SK-N-SH treated with all-trans-retinoic acid at 6 μM for 48 hours (cell line): ENCODE measurements at regions not wholly inside any gene's neighbourhood (a gene's known extent, or its start where the extent isn't known, plus 50 kb on each side); places are given as distances from the start of the nearest gene placed in this dataset.
A peak's percentile ranks its signal among the peaks of the same experiment; 100 is the strongest.

Source experiments
- ATAC-seq: fragments of 200-7000 bp; cut with Tn5 transposase; 3 replicates; pipeline ENCODE4 v1.9.1; 2020; ENCODE audit warnings: mild to moderate bottlenecking, moderate library complexity
- ARNTL ChIP-seq: fragments of 450-650 bp; formaldehyde crosslinking; IDR thresholded peaks from 2 replicates; pipeline ENCODE4 v1.5.0; 2020; ENCODE audit warnings: low read depth, mild to moderate bottlenecking, moderate library complexity, borderline replicate concordance
- CREB5 ChIP-seq: fragments of 250-450 bp; sonication (Bioruptor Pico); IDR thresholded peaks from 2 replicates; pipeline ENCODE4 v1.5.1; 2020; ENCODE audit warnings: low read depth, mild to moderate bottlenecking, moderate library complexity
- CSDC2 ChIP-seq: fragments of 250-450 bp; sonication (Bioruptor Pico); IDR thresholded peaks from 2 replicates; pipeline ENCODE4 v1.5.0; 2020; ENCODE audit warnings: mild to moderate bottlenecking, moderate library complexity
- CSRNP3 ChIP-seq: fragments of 250-450 bp; sonication (Bioruptor Pico); IDR thresholded peaks from 2 replicates; pipeline ENCODE4 v1.5.1; 2021; ENCODE audit warnings: mild to moderate bottlenecking, moderate library complexity
- ESRRG ChIP-seq: fragments of 250-450 bp; sonication (Bioruptor Pico); IDR thresholded peaks from 2 replicates; pipeline ENCODE4 v1.6.1; 2021; ENCODE audit warnings: mild to moderate bottlenecking
- GLIS3 ChIP-seq: fragments of 250-450 bp; sonication (Bioruptor Pico); IDR thresholded peaks from 2 replicates; pipeline ENCODE4 v1.5.0; 2020; ENCODE audit warnings: mild to moderate bottlenecking, moderate library complexity
- ISL1 ChIP-seq: fragments of 250-450 bp; sonication (Bioruptor Pico); IDR thresholded peaks from 2 replicates; pipeline ENCODE4 v2.1.2; 2022; ENCODE audit warnings: mild to moderate bottlenecking, moderate library complexity
- OSR1 ChIP-seq: fragments of 250-450 bp; sonication (Bioruptor Pico); IDR thresholded peaks from 2 replicates; pipeline ENCODE4 v1.8.0; 2022; ENCODE audit warnings: moderate library complexity, mild to moderate bottlenecking, inconsistent platforms
- PATZ1 ChIP-seq: fragments of 250-450 bp; sonication (Bioruptor Pico); IDR thresholded peaks from 2 replicates; pipeline ENCODE4 v1.8.0; 2020; ENCODE audit warnings: mild to moderate bottlenecking, moderate library complexity, borderline replicate concordance
- PPARA ChIP-seq: fragments of 250-450 bp; sonication (Bioruptor Pico); IDR thresholded peaks from 2 replicates; pipeline ENCODE4 v1.5.0; 2020; ENCODE audit warnings: mild to moderate bottlenecking, borderline replicate concordance
- RARB ChIP-seq: fragments of 250-450 bp; sonication (Bioruptor Pico); IDR thresholded peaks from 2 replicates; pipeline ENCODE4 v1.8.0; 2021; ENCODE audit warnings: mild to moderate bottlenecking, moderate library complexity
- SNAI2 ChIP-seq: fragments of 250-450 bp; sonication (Bioruptor Pico); IDR thresholded peaks from 2 replicates; pipeline ENCODE4 v1.5.0; 2020; ENCODE audit warnings: mild to moderate bottlenecking, moderate library complexity
- TCF4 ChIP-seq: fragments of 250-450 bp; sonication (Bioruptor Pico); IDR thresholded peaks from 2 replicates; pipeline ENCODE4 v1.8.0; 2021; ENCODE audit warnings: mild to moderate bottlenecking, moderate library complexity, borderline replicate concordance
- TOX ChIP-seq: fragments of 250-450 bp; sonication (Bioruptor Pico); IDR thresholded peaks from 2 replicates; pipeline ENCODE4 v1.8.0; 2021; ENCODE audit warnings: mild to moderate bottlenecking, moderate library complexity, borderline replicate concordance
- TSHZ2 ChIP-seq: fragments of 250-450 bp; sonication (Bioruptor Pico); IDR thresholded peaks from 2 replicates; pipeline ENCODE4 v1.5.0; 2020; ENCODE audit warnings: mild to moderate bottlenecking, moderate library complexity
- ZC3H10 ChIP-seq: fragments of 250-450 bp; sonication (Bioruptor Pico); IDR thresholded peaks from 2 replicates; pipeline ENCODE4 v1.5.1; 2021; ENCODE audit warnings: mild to moderate bottlenecking, moderate library complexity
- ZFP3 ChIP-seq: fragments of 250-450 bp; sonication (Bioruptor Pico); IDR thresholded peaks from 2 replicates; pipeline ENCODE4 v1.5.0; 2020; ENCODE audit warnings: mild to moderate bottlenecking, moderate library complexity
- ZFP30 ChIP-seq: fragments of 450-650 bp; formaldehyde crosslinking; IDR thresholded peaks from 2 replicates; pipeline ENCODE4 v1.5.0; 2022; ENCODE audit warnings: mild to moderate bottlenecking, moderate library complexity
- ZNF565 ChIP-seq: fragments of 450-650 bp; formaldehyde crosslinking; conservative IDR thresholded peaks from 2 replicates; pipeline ENCODE4 v1.5.0; 2020; ENCODE audit warnings: low read depth, mild to moderate bottlenecking, moderate library complexity
- ZNF70 ChIP-seq: fragments of 450-650 bp; formaldehyde crosslinking; IDR thresholded peaks from 2 replicates; pipeline ENCODE4 v1.5.0; 2020; ENCODE audit warnings: mild to moderate bottlenecking, moderate library complexity
- ZNF8 ChIP-seq: fragments of 450-650 bp; formaldehyde crosslinking; IDR thresholded peaks from 2 replicates; pipeline ENCODE4 v1.5.0; 2020; ENCODE audit warnings: mild to moderate bottlenecking, moderate library complexity
- TF ChIP-seq, protein P1 (sequence below): fragments of 250-450 bp; sonication (Bioruptor Pico); IDR thresholded peaks from 2 replicates; pipeline ENCODE4 v1.8.0; 2021; ENCODE audit warnings: low read depth, mild to moderate bottlenecking, moderate library complexity, borderline replicate concordance

DNA sequence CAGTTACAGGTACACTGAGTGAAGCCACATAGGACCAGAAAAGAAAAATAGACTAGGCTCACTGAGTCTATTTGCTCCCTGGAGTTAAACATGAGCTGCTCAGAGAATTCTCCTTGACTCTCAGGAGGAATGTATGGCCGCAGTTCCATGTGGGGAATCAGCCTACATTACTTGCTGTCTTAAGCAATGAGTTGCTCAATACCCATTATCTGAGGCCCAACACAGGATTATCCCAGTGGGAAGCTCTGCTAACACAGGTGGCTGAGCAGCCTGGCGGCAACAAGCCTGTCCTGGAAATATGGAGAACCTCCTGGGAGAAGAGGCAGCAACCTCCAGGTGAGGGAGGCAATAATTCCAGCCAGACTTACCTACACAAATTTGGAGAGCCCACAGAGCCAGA is 177.5 kb upstream of the NREP start:
- no peak for ATAC-seq
- no peak for TF ChIP-seq CREB5 (CRISPR knock-in tag)
- no peak for TF ChIP-seq OSR1 (CRISPR knock-in tag)
- TF ChIP-seq TSHZ2 (CRISPR knock-in tag) = no peak
- no peak for TF ChIP-seq ZNF565 (CRISPR knock-in tag)
- TF ChIP-seq CSDC2 = no peak
- no peak for TF ChIP-seq ZFP30 (CRISPR knock-in tag)
- no peak for TF ChIP-seq PPARA
- TF ChIP-seq ISL1 (CRISPR knock-in tag) = no peak
- no peak for TF ChIP-seq ESRRG
- no peak for TF ChIP-seq ZNF70 (CRISPR knock-in tag)
- TF ChIP-seq TCF4 (CRISPR knock-in tag) = no peak
- no peak for TF ChIP-seq GLIS3 (CRISPR knock-in tag)
- TF ChIP-seq ZC3H10 = no peak
- no peak for TF ChIP-seq SNAI2 (CRISPR knock-in tag)

DNA sequence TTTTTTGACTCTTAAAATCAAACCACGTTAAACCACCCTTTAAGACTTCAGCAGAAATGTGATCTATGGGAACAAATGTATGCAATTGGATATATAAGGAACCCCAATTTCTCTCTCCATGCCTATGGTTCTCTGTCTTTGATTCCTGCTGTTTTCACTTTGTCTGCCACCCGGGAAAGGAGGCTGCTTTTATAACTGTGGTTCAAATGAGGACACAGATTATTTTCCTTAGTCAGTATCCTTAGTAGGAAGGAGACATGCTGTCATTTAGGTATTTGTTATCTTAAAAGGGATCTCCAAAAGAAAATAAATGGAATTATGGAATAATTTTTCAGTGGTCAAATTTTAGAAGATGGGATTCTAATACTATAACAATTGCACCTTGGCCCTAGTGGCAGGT is 176.1 kb upstream of the NREP start:
- TF ChIP-seq SNAI2 (CRISPR knock-in tag) (no peak), ZFP3 (CRISPR knock-in tag) (no peak), ZNF565 (CRISPR knock-in tag) (no peak), OSR1 (CRISPR knock-in tag) (no peak), CSRNP3 (no peak), ISL1 (CRISPR knock-in tag) (no peak), PPARA (no peak), RARB (CRISPR knock-in tag) (no peak), GLIS3 (CRISPR knock-in tag) (no peak), ARNTL (CRISPR knock-in tag) (no peak)
- peak; percentile 49 for ATAC-seq

DNA sequence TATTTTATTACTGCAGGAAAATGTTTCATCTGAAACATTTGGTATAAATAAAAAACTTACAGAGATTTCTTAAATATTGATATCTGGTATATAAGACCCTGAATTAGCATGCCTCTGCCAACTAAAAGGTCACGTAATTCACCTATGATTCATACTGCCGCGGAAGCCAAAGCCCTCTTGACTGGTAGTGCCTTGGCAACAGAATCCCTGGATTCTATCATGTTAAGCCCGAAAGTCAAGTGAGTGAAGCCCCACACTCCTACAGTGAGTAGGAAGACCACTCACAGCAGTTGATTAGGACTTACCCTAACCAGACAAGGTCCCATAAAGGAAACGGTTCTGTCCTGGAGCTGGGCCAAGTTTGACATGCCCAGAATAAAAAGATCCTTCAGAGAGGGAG is 175.6 kb upstream of the NREP start:
- ATAC-seq = peak; percentile 74
- 0 out of 2 replicates have a peak, but pooled peaks have one; percentile 40 for TF ChIP-seq PATZ1 (CRISPR knock-in tag)
- TF ChIP-seq CSDC2 = peak; percentile 77; the same call in 1 of the 2 replicates
- TF ChIP-seq ZFP3 (CRISPR knock-in tag) = 0 out of 2 replicates have a peak, but pooled peaks have one; percentile 14
- no peak for TF ChIP-seq TOX
- peak; percentile 49 for TF ChIP-seq ISL1 (CRISPR knock-in tag)

- TF ChIP-seq ZC3H10 (no peak), TCF4 (CRISPR knock-in tag) (no peak), ISL1 (CRISPR knock-in tag) (no peak), TOX (no peak), SNAI2 (CRISPR knock-in tag) (no peak), OSR1 (CRISPR knock-in tag) (no peak), ESRRG (no peak), ZFP3 (CRISPR knock-in tag) (no peak), ZNF8 (CRISPR knock-in tag) (no peak)
- TF ChIP-seq, protein P1, sequence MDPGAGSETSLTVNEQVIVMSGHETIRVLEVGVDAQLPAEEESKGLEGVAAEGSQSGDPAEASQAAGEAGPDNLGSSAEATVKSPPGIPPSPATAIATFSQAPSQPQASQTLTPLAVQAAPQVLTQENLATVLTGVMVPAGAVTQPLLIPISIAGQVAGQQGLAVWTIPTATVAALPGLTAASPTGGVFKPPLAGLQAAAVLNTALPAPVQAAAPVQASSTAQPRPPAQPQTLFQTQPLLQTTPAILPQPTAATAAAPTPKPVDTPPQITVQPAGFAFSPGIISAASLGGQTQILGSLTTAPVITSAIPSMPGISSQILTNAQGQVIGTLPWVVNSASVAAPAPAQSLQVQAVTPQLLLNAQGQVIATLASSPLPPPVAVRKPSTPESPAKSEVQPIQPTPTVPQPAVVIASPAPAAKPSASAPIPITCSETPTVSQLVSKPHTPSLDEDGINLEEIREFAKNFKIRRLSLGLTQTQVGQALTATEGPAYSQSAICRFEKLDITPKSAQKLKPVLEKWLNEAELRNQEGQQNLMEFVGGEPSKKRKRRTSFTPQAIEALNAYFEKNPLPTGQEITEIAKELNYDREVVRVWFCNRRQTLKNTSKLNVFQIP (CRISPR knock-in tag) = no peak
- peak; percentile 58 for ATAC-seq
Measured at GRCh38 chr5:111932199-111932598, 175.2 kb upstream of the NREP start.
